ENCODE measurements at regions not wholly inside any gene's neighbourhood (a gene's known extent, or its start where the extent isn't known, plus 50 kb on each side); places are given as distances from the start of the nearest gene placed in this dataset.

GRCh38 chr15:99921101-99921500 is 187.9 kb upstream of the LYSMD4 start:
- Histone ChIP-seq H3K9me3 (no peaks in the 10 kb centered on the region), H3K27me3 (no peaks in the 10 kb centered on the region), H3K27ac (no peak overlapping the region), H3K4me1 (peaks cover 5% of the 10 kb centered on the region), H3K4me3 (no peak overlapping the region), H3K36me3 (replicated peaks in 1 of 2; ENCODE audit: insufficient read depth in 1 of 2, low read depth in 2 of 2) (no peaks in the 10 kb centered on the region)
- 22 to 38% methylated on average over 4 of the region's 4 CpGs for WGBS, 2 donors
- peak; percentile 31 to 54 (median 42) for DNase-seq
- peak; percentile 26 for ATAC-seq
- intact Hi-C loops (cut with DNase I) = no loop called here
- no peak for TF ChIP-seq POLR2A (IDR thresholded peaks at IDR 0.05)
- no peak for TF ChIP-seq CTCF (IDR thresholded peaks at IDR 0.05)

GRCh38 chr15:99918072-99918471 is 184.8 kb upstream of the LYSMD4 start:
- TF ChIP-seq POLR2A (IDR thresholded peaks at IDR 0.05) (no peak), CTCF (IDR thresholded peaks at IDR 0.05) (no peak)
- 84 to 90% methylated on average over 9 of the region's 9 CpGs for WGBS, 2 donors
- Histone ChIP-seq H3K9me3 (no peaks in the 10 kb centered on the region), H3K4me1 (peaks cover 5% of the 10 kb centered on the region), H3K27me3 (no peaks in the 10 kb centered on the region), H3K36me3 (replicated peaks in 1 of 2; ENCODE audit: insufficient read depth in 1 of 2, low read depth in 2 of 2) (no peaks in the 10 kb centered on the region), H3K4me3 (no peak overlapping the region), H3K27ac (no peak overlapping the region)
- ATAC-seq (no peak), DNase-seq (no peak)
- intact Hi-C loops (cut with DNase I) = no loop called here

GRCh38 chr15:99917252-99917651 is 184.0 kb upstream of the LYSMD4 start:
- Histone ChIP-seq H3K4me1 (peaks cover 5% of the 10 kb centered on the region), H3K27ac (no peak overlapping the region), H3K4me3 (no peak overlapping the region), H3K9me3 (no peaks in the 10 kb centered on the region), H3K27me3 (no peaks in the 10 kb centered on the region), H3K36me3 (replicated peaks in 1 of 2; ENCODE audit: insufficient read depth in 1 of 2, low read depth in 2 of 2) (no peaks in the 10 kb centered on the region)
- ATAC-seq (no peak), DNase-seq (no peak)
- 74 to 80% methylated on average over 5 to 6 of the region's 6 CpGs for WGBS, 2 donors
- intact Hi-C loops (cut with DNase I) = no loop called here
- TF ChIP-seq POLR2A (IDR thresholded peaks at IDR 0.05) (no peak), CTCF (IDR thresholded peaks at IDR 0.05) (no peak)

GRCh38 chr15:99916668-99917223 is 183.5 kb upstream of the LYSMD4 start:
- WGBS, 2 donors = 77 to 79% methylated on average over 10 of the region's 10 CpGs

More at GRCh38 chr15:99916668-99917223, 183.5 kb upstream of the LYSMD4 start:
- Histone ChIP-seq H3K27me3 (no peaks in the 10 kb centered on the region), H3K27ac (no peak overlapping the region), H3K36me3 (replicated peaks in 1 of 2; ENCODE audit: insufficient read depth in 1 of 2, low read depth in 2 of 2) (no peaks in the 10 kb centered on the region), H3K4me1 (peaks cover 5% of the 10 kb centered on the region), H3K4me3 (no peak overlapping the region), H3K9me3 (no peaks in the 10 kb centered on the region)
- intact Hi-C loops (cut with DNase I) = no loop called here
- DNase-seq (no peak), ATAC-seq (no peak)
- TF ChIP-seq CTCF (IDR thresholded peaks at IDR 0.05) = no peak
- no peak for TF ChIP-seq POLR2A (IDR thresholded peaks at IDR 0.05)

Measured in body of pancreas (tissue), 4 donors.